Lower leg skin (tissue), 4 donors: ENCODE measurements at regions not wholly inside any gene's neighbourhood (a gene's known extent, or its start where the extent isn't known, plus 50 kb on each side); places are given as distances from the start of the nearest gene placed in this dataset.

Experiments
- DNase-seq, 2 donors: peaks; one replicate each; pipeline ENCODE4 v3.0.0-alpha.2; 2019; ENCODE audit warnings: low spot score in 2 of 2
- H3K4me3 ChIP-seq: fragments of 200-600 bp; sonication (generic); 2 replicates; pipeline ENCODE4 v1.5.1; 2017; ENCODE audit warnings: mild to moderate bottlenecking, low read depth; ENCODE audit not compliant: poor library complexity, severe bottlenecking
- CTCF ChIP-seq, 3 donors: fragments of 450-650 bp; IDR thresholded peaks; one replicate each; pipeline ENCODE4 v1.5.1; 2016; ENCODE audit warnings: antibody characterized with exemption in 3 of 3, mild to moderate bottlenecking in 3 of 3, moderate library complexity in 2 of 3
- POLR2A ChIP-seq, 2 donors: fragments of 450-650 bp; IDR thresholded peaks; one replicate each; pipeline ENCODE4 v1.6.1; 2016 to 2017; ENCODE audit warnings: antibody characterized with exemption in 2 of 2, mild to moderate bottlenecking in 1 of 2, moderate library complexity in 1 of 2
- WGBS, 2 donors: methylation state at CpG; one replicate each; pipeline ENCODE4 v1.1.5; 2018; 5-methylcytosine and 5-hydroxymethylcytosine counted together
- intact Hi-C: fragments of 100-400 bp; cut with DNase I; formaldehyde crosslinking; loops from one replicate; pipeline ENCODE4 v1.15.0; 2023; ENCODE audit warnings: low total_unique reads

DNA sequence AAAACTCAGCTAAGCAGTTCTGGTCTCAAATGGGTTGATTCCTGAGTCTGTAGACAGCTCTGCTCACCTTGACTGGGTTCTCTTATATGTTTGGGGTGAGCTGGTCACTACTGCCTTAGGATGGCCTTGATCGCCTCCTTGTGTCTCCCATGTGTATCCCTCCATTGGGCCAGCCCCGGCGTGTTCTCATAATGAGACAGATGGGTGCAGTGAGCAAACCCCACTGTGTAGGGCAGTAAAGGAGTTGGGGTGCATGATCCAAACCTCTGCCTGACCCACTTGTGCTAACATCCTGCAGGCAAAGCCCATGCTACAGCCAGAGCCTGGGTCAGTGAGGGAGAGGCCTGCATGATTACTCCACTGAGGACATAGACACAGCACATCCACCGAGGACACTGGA lies 657.6 kb downstream of the BRD1 start:
- TF ChIP-seq POLR2A (IDR thresholded peaks at IDR 0.05): no peak
- TF ChIP-seq CTCF (IDR thresholded peaks at IDR 0.05): no peak
- intact Hi-C loops: no loop called here
- WGBS, 2 donors: 68 to 89% methylated on average over 4 of the region's 4 CpGs
- no peak for DNase-seq
- no peak overlapping the region for H3K4me3 ChIP-seq

DNA sequence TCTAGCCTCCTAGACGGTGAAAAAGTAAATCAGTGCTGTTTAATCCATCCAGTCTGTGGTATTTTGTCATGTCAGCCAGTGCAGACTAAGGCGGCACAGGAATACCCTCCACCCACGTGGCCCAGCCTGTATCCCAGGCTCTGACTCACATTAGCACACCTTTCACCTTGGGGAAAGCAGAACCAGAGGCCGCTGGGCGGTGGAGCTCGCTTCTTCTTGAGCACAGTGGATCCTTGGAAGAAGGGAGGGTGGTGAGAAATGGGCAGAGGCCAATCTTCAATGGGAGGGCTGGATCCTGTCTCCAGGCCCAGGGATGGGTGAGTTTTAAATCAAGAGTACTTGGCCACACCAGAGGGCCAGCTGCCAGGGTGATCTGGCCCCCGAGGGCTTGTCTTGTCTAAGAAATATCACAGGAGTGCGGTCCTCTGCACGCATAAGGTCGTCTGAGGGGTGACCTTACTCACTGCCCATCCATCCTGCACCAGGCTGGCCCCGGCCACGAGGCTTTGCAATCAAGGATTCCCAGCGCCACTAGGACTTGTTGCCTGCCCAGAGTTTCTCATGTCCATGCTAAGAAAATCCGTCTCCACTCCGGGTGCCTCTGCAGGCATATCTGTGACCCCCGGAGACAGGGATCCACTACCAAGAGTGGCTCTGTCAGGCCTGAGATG lies 658.5 kb downstream of the BRD1 start:
- no peak overlapping the region for H3K4me3 ChIP-seq
- TF ChIP-seq POLR2A (IDR thresholded peaks at IDR 0.05) (no peak), CTCF (IDR thresholded peaks at IDR 0.05) (no peak)
- no peak for DNase-seq
- intact Hi-C loops: no loop called here
- WGBS, 2 donors: 67 to 77% methylated on average over 16 of the region's 16 CpGs

DNA sequence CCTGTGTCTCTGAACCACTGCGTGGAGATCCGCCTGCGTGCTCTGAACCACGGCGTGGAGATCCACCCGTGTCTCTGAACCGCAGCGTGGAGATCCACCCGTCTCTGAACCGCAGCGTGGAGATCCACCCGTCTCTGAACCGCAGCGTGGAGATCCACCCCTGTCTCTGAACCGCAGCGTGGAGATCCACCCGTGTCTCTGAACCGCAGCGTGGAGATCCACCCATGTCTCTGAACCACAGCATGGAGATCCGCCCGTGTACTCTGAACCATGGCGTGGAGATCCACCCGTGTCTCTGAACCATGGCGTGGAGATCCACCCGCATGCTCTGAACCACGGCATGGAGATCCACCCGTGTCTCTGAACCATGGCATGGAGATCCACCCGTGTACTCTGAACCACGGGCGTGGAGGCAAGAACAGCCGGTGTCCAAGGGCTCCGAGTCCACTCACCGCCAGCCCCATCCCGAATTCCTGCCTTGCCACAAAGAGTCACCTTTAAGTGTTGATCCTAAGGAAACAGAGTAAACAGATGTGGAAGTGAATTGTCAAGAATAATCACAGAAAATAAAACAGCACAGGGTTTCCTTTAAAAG lies 659.4 kb downstream of the BRD1 start:
- 91 to 92% methylated on average over 32 to 34 of the region's 34 CpGs for WGBS, 2 donors
- TF ChIP-seq CTCF (IDR thresholded peaks at IDR 0.05): no peak
- TF ChIP-seq POLR2A (IDR thresholded peaks at IDR 0.05): no peak
- DNase-seq: no peak
- intact Hi-C loops: no loop called here
- H3K4me3 ChIP-seq: no peak overlapping the region

- no peak overlapping the region for H3K4me3 ChIP-seq
- intact Hi-C loops: no loop called here
- 88% methylated on average over 11 of the region's 11 CpGs for WGBS, 2 donors
- no peak for DNase-seq
- TF ChIP-seq POLR2A (IDR thresholded peaks at IDR 0.05) (no peak), CTCF (IDR thresholded peaks at IDR 0.05) (no peak)
Observed at GRCh38 chr22:49166746-49167145, 660.9 kb downstream of the BRD1 start.

- 80 to 88% methylated on average over 13 of the region's 13 CpGs for WGBS, 2 donors
- no peak for TF ChIP-seq CTCF (IDR thresholded peaks at IDR 0.05)
- no peak for TF ChIP-seq POLR2A (IDR thresholded peaks at IDR 0.05)
- DNase-seq: no peak
- no peak overlapping the region for H3K4me3 ChIP-seq
- intact Hi-C loops: no loop called here
Observed at GRCh38 chr22:49166211-49166610, 661.5 kb downstream of the BRD1 start.
